Fibroblast of villous mesenchyme (primary cell): ENCODE measurements at regions not wholly inside any gene's neighbourhood (a gene's known extent, or its start where the extent isn't known, plus 50 kb on each side); places are given as distances from the start of the nearest gene placed in this dataset.

ENCODE experiments used
- DNase-seq: peaks from one replicate; pipeline ENCODE4 v3.0.0-alpha.2; 2010; ENCODE audit warnings: low read depth
- H3K4me3 ChIP-seq: 2 replicates; pipeline ENCODE4 v1.5.1; 2011; ENCODE audit warnings: low read depth, mild to moderate bottlenecking, low read length
- TF ChIP-seq, protein P1 (sequence below): IDR thresholded peaks from 2 replicates; pipeline ENCODE4 v1.5.1; 2012; ENCODE audit warnings: low read depth, mild to moderate bottlenecking, low read length; ENCODE audit not compliant: insufficient read depth

DNA sequence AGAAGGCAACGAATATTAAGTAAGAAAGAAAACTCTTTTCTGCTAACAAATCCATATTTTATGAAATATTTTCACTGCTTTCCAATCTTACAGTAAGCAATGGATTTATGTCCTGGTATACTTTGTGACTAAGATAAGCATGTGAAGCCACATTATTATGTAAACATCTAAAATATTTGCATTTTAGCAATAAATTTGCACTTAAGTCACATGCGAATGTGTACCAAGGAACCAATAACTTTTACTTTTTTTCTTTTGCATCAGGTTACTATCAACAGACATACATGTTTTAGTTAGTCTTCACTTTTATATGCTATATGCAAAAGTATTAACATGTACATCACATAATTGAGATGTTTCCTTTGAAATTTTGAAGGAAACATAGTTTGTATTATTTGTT, 536.7 kb downstream of the SLITRK6 start:
- no peak for DNase-seq
- no peak overlapping the region for H3K4me3 ChIP-seq
- TF ChIP-seq, protein P1, sequence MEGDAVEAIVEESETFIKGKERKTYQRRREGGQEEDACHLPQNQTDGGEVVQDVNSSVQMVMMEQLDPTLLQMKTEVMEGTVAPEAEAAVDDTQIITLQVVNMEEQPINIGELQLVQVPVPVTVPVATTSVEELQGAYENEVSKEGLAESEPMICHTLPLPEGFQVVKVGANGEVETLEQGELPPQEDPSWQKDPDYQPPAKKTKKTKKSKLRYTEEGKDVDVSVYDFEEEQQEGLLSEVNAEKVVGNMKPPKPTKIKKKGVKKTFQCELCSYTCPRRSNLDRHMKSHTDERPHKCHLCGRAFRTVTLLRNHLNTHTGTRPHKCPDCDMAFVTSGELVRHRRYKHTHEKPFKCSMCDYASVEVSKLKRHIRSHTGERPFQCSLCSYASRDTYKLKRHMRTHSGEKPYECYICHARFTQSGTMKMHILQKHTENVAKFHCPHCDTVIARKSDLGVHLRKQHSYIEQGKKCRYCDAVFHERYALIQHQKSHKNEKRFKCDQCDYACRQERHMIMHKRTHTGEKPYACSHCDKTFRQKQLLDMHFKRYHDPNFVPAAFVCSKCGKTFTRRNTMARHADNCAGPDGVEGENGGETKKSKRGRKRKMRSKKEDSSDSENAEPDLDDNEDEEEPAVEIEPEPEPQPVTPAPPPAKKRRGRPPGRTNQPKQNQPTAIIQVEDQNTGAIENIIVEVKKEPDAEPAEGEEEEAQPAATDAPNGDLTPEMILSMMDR = no peak

GRCh38 chr13:85261757-85262346, 537.4 kb downstream of the SLITRK6 start:
- H3K4me3 ChIP-seq = no peak overlapping the region
- TF ChIP-seq, protein P1 = no peak
- no peak for DNase-seq

DNA sequence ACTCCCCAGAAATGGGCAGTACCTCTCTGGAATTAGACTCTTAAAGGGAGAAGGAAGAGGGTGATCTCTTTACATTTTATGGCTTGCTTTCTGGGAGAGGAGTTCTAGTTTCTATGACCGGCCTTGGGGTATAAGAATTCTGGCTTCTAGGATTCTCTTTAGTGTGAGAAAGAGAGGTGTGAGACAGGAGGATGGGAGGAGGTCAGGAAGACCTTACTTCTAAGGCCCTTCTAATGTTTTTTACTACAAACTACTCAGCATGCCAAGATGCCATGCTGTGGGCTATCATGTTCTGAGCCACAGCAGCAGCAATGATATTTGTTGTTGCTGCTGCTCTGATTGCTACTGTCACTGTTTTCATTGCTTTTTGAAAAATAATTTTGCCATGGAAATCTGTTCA, 538.3 kb downstream of the SLITRK6 start:
- DNase-seq = no peak
- H3K4me3 ChIP-seq = no peak overlapping the region
- TF ChIP-seq, protein P1 = no peak

- no peak for DNase-seq
- H3K4me3 ChIP-seq = no peak overlapping the region
- TF ChIP-seq, protein P1 = no peak
These were observed 543.2 kb downstream of the SLITRK6 start for GRCh38 chr13:85255978-85256377.

GRCh38 chr13:85254641-85255040, 544.6 kb downstream of the SLITRK6 start:
- DNase-seq = no peak
- TF ChIP-seq, protein P1 = no peak
- no peak overlapping the region for H3K4me3 ChIP-seq

GRCh38 chr13:85249151-85249550, 550.1 kb downstream of the SLITRK6 start:
- no peak for DNase-seq
- TF ChIP-seq, protein P1 = no peak

GRCh38 chr13:85247780-85248179, 551.4 kb downstream of the SLITRK6 start:
- TF ChIP-seq, protein P1 = no peak
- no peak overlapping the region for H3K4me3 ChIP-seq
- no peak for DNase-seq

More at GRCh38 chr13:85249151-85249550, 550.1 kb downstream of the SLITRK6 start:
- no peak overlapping the region for H3K4me3 ChIP-seq
